HAP-1 (cell line): ENCODE measurements at regions not wholly inside any gene's neighbourhood (a gene's known extent, or its start where the extent isn't known, plus 50 kb on each side); places are given as distances from the start of the nearest gene placed in this dataset.

ENCODE experiments used
- DNase-seq, 2 experiments: peaks; one replicate each; pipeline ENCODE4 v3.0.0-alpha.2; 2016 to 2020; ENCODE audit warnings: low spot score in 2 of 2
- H3K27me3 ChIP-seq: fragments of 250-450 bp; sonication (Bioruptor Pico); 2 replicates; pipeline ENCODE4 v1.5.1; 2020; ENCODE audit warnings: low read depth, mild to moderate bottlenecking, moderate library complexity
- H3K36me3 ChIP-seq: fragments of 250-450 bp; sonication (Bioruptor Pico); replicated peaks from 2 replicates; pipeline ENCODE4 v1.5.1; 2020; ENCODE audit warnings: mild to moderate bottlenecking
- H3K4me1 ChIP-seq: fragments of 250-450 bp; sonication (Bioruptor Pico); 2 replicates; pipeline ENCODE4 v1.5.1; 2020; ENCODE audit warnings: mild to moderate bottlenecking
- H3K4me3 ChIP-seq: fragments of 250-450 bp; sonication (Bioruptor Pico); 2 replicates; pipeline ENCODE4 v1.5.1; 2020; ENCODE audit warnings: mild to moderate bottlenecking, moderate library complexity
- H3K9me3 ChIP-seq: fragments of 250-450 bp; sonication (Bioruptor Pico); 2 replicates; pipeline ENCODE4 v1.5.1; 2020; ENCODE audit warnings: mild to moderate bottlenecking, moderate library complexity
- in situ Hi-C: fragments of 300-500 bp; cut with MboI; formaldehyde crosslinking; loops from 3 replicates; pipeline ENCODE4 v1.14.3; 2020; ENCODE audit warnings: low sequenced_read_pairs, inconsistent platforms, mixed read lengths

GRCh38 chr10:83037653-83038052, 1101.7 kb upstream of the GHITM start:
- H3K4me3 ChIP-seq = no peak overlapping the region
- no peak for DNase-seq
- no peaks in the 10 kb centered on the region for H3K4me1 ChIP-seq
- no peaks in the 10 kb centered on the region for H3K27me3 ChIP-seq
- H3K9me3 ChIP-seq = no peaks in the 10 kb centered on the region
- in situ Hi-C loops = no loop called here
- H3K36me3 ChIP-seq = no peaks in the 10 kb centered on the region

GRCh38 chr10:83038631-83039030, 1100.7 kb upstream of the GHITM start:
- H3K4me1 ChIP-seq = no peaks in the 10 kb centered on the region
- no peaks in the 10 kb centered on the region for H3K36me3 ChIP-seq
- H3K9me3 ChIP-seq = no peaks in the 10 kb centered on the region
- in situ Hi-C loops = no loop called here
- H3K27me3 ChIP-seq = no peaks in the 10 kb centered on the region
- DNase-seq = no peak
- no peak overlapping the region for H3K4me3 ChIP-seq

DNA sequence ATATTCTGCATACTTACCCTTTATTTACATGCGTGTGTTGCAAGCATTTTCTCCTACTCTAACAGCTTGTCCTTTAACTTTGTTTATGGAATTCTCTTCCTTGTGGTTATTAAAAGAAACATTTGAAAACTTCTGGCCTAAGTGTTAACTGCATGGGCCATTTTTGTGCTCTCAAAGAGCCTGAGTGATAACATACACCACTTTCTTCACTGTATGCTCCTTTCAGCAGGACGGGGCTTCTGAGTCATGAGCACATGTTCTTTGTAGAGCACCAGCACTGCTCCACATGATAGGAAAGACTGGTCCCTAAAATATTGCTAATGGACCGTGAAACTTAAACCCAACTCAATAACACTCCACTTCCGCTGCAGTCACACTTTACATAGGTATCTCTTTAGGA, 1093.6 kb upstream of the GHITM start:
- Histone ChIP-seq H3K9me3 (no peaks in the 10 kb centered on the region), H3K36me3 (no peaks in the 10 kb centered on the region), H3K27me3 (no peaks in the 10 kb centered on the region), H3K4me1 (no peaks in the 10 kb centered on the region), H3K4me3 (no peak overlapping the region)
- no peak for DNase-seq
- in situ Hi-C loops = no loop called here

DNA sequence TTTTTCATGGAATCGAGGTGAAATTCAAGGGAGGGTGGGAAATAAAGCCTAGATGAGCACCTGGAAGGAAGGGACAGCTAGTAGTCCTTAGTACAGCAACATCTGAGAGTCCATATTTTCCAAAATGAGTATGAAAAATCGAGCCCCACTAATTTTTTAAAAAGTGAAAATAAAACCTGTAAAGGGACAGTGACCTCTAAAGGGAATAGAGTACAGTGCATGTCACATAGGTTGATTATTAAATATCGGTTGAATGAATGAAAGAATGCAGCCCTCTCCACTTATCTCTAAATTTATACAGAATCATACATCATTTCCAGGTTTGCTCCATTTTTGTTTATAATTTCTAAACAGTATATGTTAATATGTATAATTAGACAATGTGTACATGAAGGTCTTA, 1088.5 kb upstream of the GHITM start:
- H3K27me3 ChIP-seq = no peaks in the 10 kb centered on the region
- DNase-seq = no peak
- H3K36me3 ChIP-seq = no peaks in the 10 kb centered on the region
- H3K4me3 ChIP-seq = no peak overlapping the region
- in situ Hi-C loops = no loop called here
- H3K9me3 ChIP-seq = no peaks in the 10 kb centered on the region
- H3K4me1 ChIP-seq = no peaks in the 10 kb centered on the region

GRCh38 chr10:83062871-83063270, 1076.4 kb upstream of the GHITM start:
- no peak for DNase-seq
- H3K4me3 ChIP-seq = no peak overlapping the region
- in situ Hi-C loops = no loop called here
- no peaks in the 10 kb centered on the region for H3K9me3 ChIP-seq
- H3K4me1 ChIP-seq = no peaks in the 10 kb centered on the region
- H3K27me3 ChIP-seq = no peaks in the 10 kb centered on the region
- H3K36me3 ChIP-seq = no peaks in the 10 kb centered on the region

DNA sequence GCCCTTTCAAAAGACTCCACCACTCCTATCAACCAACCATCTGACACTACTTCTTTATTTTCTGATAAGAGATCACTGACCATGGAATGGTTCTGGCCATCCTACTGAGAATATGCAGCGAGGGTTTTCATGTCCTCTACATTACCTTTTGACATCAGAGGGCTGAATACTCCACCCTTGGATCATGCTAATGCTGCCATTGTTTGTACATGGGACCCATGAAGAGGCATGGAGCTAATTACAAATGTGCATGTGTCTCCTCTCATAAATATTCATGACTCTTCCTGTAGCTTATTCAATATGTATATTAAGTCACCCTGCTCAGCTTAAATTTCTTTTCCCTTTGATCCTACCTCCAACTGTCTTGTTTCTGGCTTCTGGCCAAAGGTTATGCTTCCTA, 1065.8 kb upstream of the GHITM start:
- Histone ChIP-seq H3K4me1 (no peaks in the 10 kb centered on the region), H3K9me3 (no peaks in the 10 kb centered on the region), H3K36me3 (no peaks in the 10 kb centered on the region), H3K27me3 (no peaks in the 10 kb centered on the region), H3K4me3 (no peak overlapping the region)
- no peak for DNase-seq
- in situ Hi-C loops = no loop called here

- in situ Hi-C loops = no loop called here
- Histone ChIP-seq H3K9me3 (no peaks in the 10 kb centered on the region), H3K4me3 (no peak overlapping the region), H3K36me3 (no peaks in the 10 kb centered on the region), H3K4me1 (no peaks in the 10 kb centered on the region), H3K27me3 (no peaks in the 10 kb centered on the region)
- no peak for DNase-seq
These were observed 1064.1 kb upstream of the GHITM start for GRCh38 chr10:83075016-83075814.

DNA sequence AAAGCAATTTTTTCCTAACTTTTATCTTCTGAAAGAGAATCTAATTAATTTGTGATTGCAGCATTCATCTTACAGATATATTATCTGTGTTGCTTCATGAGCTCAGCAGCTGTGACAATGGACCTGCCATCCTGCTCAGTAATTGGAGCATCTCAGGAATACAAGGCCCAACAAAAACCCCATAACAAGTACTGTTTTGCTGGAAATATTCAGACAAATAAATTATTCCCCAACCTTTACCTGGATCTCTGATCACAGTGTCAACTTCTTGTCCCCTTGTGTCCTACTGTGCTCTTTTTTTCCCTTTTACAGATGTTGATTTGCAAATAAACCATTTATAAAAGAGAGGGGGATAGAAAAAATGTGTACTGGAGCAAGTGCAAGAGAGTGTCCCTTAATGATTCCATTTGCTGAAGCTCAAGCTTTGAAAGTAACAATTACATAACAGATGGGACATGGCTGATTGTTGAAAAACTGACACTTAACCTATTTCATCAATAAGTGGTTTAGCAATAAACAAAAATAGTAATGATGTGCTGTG, 1063.4 kb upstream of the GHITM start:
- Histone ChIP-seq H3K36me3 (no peaks in the 10 kb centered on the region), H3K4me3 (no peak overlapping the region), H3K27me3 (no peaks in the 10 kb centered on the region), H3K9me3 (no peaks in the 10 kb centered on the region), H3K4me1 (no peaks in the 10 kb centered on the region)
- in situ Hi-C loops = no loop called here
- DNase-seq = no peak

GRCh38 chr10:83076443-83076842, 1062.9 kb upstream of the GHITM start:
- no peaks in the 10 kb centered on the region for H3K36me3 ChIP-seq
- no peak overlapping the region for H3K4me3 ChIP-seq
- no peaks in the 10 kb centered on the region for H3K27me3 ChIP-seq
- no peaks in the 10 kb centered on the region for H3K9me3 ChIP-seq
- no peak for DNase-seq
- in situ Hi-C loops = no loop called here
- no peaks in the 10 kb centered on the region for H3K4me1 ChIP-seq

- Histone ChIP-seq H3K27me3 (no peaks in the 10 kb centered on the region), H3K9me3 (no peaks in the 10 kb centered on the region), H3K4me1 (no peaks in the 10 kb centered on the region), H3K4me3 (no peak overlapping the region), H3K36me3 (no peaks in the 10 kb centered on the region)
- DNase-seq = no peak
- in situ Hi-C loops = no loop called here
These were observed 1061.1 kb upstream of the GHITM start for GRCh38 chr10:83078160-83078559.

DNA sequence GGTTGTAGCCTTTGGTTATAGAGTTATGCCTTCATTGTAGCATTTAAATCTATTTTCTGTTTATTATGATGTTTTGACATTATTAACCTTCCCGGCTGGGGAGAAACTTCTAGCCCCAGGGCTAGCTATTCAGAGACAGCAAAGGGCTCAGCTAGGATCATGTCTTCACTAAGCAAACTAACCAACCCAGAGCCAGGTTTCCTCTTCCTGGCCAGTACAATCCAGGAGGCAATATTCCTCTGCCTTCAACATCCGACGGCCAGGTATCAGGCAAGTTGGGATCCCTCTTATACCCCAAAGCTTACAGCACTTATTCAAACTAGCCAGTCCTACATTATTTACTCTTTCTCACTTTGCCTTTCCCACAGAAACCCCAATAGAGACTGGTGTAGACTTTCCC, 1060.7 kb upstream of the GHITM start:
- Histone ChIP-seq H3K9me3 (no peaks in the 10 kb centered on the region), H3K36me3 (no peaks in the 10 kb centered on the region), H3K4me1 (no peaks in the 10 kb centered on the region), H3K4me3 (no peak overlapping the region), H3K27me3 (no peaks in the 10 kb centered on the region)
- no peak for DNase-seq
- in situ Hi-C loops = no loop called here

DNA sequence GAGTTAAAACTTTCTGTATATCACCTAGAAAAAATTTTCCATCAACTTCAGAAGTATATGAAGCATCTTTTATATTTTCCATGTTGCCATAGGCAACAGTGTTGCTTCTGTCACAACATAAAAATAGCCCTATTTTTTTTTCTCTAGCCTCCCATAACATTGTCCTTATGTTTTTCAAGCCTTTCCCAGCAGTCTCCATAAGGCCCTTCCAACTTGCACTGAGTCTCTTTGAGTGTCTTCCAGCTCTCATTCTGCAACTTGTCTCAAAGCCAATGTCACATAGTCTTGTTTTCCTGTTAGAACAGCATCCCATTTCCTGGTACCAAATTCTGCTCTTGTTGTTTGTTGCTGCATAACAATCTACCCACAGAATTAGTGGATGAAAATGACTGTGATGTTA, 1055.5 kb upstream of the GHITM start:
- Histone ChIP-seq H3K4me3 (no peak overlapping the region), H3K36me3 (no peaks in the 10 kb centered on the region)

DNA sequence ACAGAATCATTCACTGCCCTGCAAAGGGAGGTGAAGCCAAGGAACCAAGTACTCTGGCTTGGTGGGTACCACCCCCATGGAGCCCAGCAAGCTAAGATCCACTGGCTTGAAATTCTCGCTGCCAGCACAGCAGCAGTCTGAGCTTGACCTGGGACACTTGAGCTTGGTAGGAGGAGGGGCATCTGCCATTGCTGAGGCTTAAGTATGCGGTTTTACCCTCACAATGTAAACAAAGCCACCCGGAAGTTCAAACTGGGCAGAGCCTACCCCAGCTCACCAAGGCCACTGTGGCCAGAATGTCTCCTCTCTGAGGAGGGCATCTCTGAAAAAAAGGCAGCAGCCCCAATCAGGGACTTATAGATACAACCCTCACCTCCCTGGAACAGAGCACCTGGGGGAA, 1050.0 kb upstream of the GHITM start:
- no peaks in the 10 kb centered on the region for H3K9me3 ChIP-seq
- no peak for DNase-seq
- H3K27me3 ChIP-seq = no peaks in the 10 kb centered on the region
- no peaks in the 10 kb centered on the region for H3K4me1 ChIP-seq
- no peaks in the 10 kb centered on the region for H3K36me3 ChIP-seq
- no peak overlapping the region for H3K4me3 ChIP-seq
- in situ Hi-C loops = no loop called here

More for the DNA sequence above, 1055.5 kb upstream of the GHITM start:
- no peak for DNase-seq
- Histone ChIP-seq H3K4me1 (no peaks in the 10 kb centered on the region), H3K9me3 (no peaks in the 10 kb centered on the region), H3K27me3 (no peaks in the 10 kb centered on the region)
- in situ Hi-C loops = no loop called here

DNA sequence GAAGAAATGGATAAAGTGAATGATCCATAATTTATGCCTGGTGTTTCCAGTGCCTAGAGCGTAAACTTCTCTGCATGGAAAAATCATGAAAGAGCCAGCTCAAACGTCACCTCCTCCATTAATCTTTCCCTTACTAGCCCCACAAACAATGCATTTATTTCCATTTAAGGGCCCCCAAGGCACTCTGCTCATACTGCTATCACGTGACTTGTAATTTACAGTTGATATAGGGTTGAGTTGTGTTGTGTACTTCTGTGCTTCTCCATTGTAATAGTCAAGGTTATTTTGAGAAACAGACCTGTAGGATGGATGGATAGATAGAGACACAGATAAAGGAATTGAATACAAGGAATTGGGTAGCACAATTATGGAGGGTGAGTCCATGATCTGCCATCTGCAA, 1034.7 kb upstream of the GHITM start:
- DNase-seq = no peak
- Histone ChIP-seq H3K4me3 (no peak overlapping the region), H3K9me3 (no peaks in the 10 kb centered on the region), H3K27me3 (no peaks in the 10 kb centered on the region), H3K4me1 (no peaks in the 10 kb centered on the region), H3K36me3 (no peaks in the 10 kb centered on the region)
- in situ Hi-C loops = no loop called here
